GM19025 (cell line): ENCODE measurements at regions not wholly inside any gene's neighbourhood (a gene's known extent, or its start where the extent isn't known, plus 50 kb on each side); places are given as distances from the start of the nearest gene placed in this dataset.
"Not testable (repeated sequence)": the region's sequence is repeated elsewhere in the genome, so short reads cannot be mapped to it uniquely, and the experiment has no call there.

Experiments used
- ATAC-seq: cut with Tn5 transposase; IDR thresholded peaks from one replicate; pipeline ENCODE4 v1.9.1; 2021; ENCODE audit warnings: mild to moderate bottlenecking, low read depth, moderate library complexity; ENCODE audit not compliant: unreplicated experiment

- no peak for ATAC-seq
Observed at GRCh38 chr2:83364264-83364663, 1094.8 kb downstream of the SUCLG1 start.

- not testable (repeated sequence) for ATAC-seq
Observed at GRCh38 chr2:83363138-83363537, 1095.9 kb downstream of the SUCLG1 start.

GRCh38 chr2:83359336-83359735 lies 1099.7 kb downstream of the SUCLG1 start:
- ATAC-seq = no peak

DNA sequence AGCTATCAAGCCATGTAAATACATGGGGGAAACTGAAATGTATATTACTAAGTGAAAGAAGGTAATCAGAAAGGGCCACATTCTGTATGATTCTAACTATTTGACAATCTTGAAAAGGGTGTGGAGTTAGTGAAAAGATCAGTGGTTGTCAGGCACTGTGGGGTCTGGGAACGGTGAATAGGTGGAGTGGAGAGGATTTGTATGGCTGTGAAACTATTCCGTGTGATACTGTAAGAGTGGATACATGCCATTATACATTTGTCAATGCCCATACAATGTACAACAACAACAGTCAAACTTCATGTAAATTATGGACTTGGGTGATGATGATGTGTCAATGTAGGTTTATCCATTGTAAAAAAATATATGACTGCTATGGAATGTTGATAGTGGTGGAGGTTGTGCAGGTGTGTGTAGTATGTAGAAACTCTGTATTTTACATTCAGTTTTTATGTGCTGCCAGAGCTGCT lies 1116.2 kb downstream of the SUCLG1 start:
- ATAC-seq = no peak

DNA sequence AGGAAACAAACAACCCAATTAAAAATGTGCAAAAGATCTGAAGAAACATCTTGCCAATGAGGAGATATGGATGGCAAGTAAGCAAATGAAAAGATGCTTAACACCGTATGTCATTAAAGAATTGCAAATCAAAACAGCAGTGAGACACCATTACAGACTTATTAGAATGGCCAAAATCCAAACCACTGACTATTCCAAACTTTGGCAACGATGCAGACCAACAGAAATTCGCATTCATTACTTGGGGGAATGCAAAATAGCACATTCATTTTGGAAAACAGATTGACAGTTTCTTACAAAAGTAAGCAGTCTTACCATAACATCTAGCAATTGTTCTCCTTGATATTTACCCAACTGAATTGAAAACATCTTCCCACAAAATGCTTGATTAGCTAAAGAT lies 1118.7 kb downstream of the SUCLG1 start:
- ATAC-seq = no peak

- ATAC-seq = not testable (repeated sequence)
Observed at GRCh38 chr2:83339942-83340341, 1119.1 kb downstream of the SUCLG1 start.

GRCh38 chr2:83331810-83332209 lies 1127.3 kb downstream of the SUCLG1 start:
- no peak for ATAC-seq

DNA sequence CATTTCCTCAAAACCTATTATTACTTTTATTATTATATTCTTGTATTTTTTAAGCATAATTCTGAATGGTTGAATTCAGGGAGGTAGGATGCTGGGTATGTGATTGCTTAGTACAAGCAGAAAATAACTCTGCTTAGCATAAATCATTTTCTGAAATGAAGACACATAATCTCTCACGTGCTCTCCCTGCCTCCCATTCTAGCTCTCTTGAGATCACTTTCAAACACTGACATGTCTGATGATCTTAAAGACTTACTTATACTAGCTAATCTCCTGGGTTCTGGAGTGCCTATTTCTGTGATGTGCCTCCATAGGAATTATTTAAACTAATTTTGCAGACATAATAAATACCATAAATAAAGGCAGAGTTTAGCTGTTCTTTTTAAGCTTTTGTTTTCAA lies 1136.0 kb downstream of the SUCLG1 start:
- ATAC-seq = no peak

DNA sequence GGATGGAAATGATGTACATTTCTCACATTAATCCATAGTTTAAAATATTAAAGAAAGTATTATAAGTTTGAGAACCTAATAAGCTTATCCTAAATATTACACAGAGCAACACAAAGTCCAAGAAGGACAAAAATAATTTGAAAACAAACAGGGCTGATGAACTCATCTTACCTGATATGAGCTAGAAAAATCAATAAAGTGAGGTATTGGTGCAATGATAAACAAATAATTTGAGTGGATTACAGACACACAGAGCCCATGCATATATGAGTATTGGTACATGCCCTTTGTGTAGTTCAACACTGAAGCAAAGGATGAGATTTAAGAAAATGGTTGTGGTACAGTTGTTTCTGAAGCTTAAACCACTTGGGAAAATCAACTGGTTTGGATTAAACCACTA lies 1139.0 kb downstream of the SUCLG1 start:
- ATAC-seq = no peak

GRCh38 chr2:83305758-83306378 lies 1153.2 kb downstream of the SUCLG1 start:
- no peak for ATAC-seq

GRCh38 chr2:83291083-83291482 lies 1168.0 kb downstream of the SUCLG1 start:
- no peak for ATAC-seq

- ATAC-seq = no peak
Observed at GRCh38 chr2:83282841-83283240, 1176.2 kb downstream of the SUCLG1 start.

DNA sequence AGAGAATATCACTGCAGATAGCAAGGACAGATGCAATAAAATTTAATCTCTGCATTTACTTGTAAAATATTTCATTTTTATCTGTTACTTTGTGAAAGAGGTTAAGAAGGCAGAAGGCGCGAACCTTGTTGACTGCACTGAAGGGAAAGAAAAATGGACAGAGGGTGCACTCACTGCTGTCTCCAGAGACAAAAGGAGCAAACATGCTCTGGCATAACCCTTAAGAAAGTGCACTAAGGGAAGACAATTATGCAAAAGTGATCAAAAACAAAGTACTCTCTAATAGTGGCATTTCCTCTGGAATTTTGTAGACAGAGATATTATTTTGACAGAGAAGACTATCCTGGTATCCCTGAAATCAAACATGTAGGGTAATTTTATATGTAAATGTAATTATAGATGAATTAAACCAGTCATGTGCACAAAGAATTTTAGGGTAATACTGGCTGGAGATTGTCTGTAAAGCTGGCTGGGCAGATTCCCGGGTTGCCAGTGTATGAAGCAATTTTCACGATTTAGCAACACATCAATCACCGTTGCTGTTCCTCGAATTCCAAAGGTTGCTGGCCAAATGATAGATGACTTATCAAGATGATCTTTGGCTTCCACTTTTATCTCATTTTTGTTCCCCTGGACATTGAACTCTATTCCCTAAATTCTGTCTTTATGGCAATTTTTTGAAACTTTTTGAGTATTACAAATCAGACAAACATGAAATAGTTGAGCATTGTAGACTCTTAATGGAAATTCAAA lies 1176.9 kb downstream of the SUCLG1 start:
- ATAC-seq = no peak

- ATAC-seq = no peak
Observed at GRCh38 chr2:83280391-83280790, 1178.7 kb downstream of the SUCLG1 start.

DNA sequence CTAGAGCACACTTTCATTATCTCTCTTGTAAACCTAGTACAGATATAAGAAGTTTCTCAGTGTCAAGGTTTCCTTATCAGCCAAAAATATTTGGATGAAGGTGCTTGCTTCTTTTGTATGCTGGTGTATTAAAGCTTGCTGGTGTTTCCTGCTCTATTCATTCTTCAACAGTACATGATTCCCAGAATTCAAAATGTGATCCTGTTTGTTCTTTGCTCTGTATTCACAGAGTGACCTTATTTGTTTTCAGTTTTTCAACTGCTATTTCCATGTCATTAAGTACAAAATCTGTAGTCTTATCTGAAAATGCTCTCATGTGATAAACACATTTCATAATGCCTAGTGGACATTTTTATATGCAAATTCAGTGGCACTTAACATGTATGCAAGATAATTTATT lies 1185.8 kb downstream of the SUCLG1 start:
- ATAC-seq = no peak

GRCh38 chr2:83261591-83262136 lies 1197.4 kb downstream of the SUCLG1 start:
- no peak for ATAC-seq

- ATAC-seq = no peak
Observed at GRCh38 chr2:83253848-83254247, 1205.2 kb downstream of the SUCLG1 start.

- ATAC-seq = no peak
Observed at GRCh38 chr2:83251321-83251872, 1207.7 kb downstream of the SUCLG1 start.

DNA sequence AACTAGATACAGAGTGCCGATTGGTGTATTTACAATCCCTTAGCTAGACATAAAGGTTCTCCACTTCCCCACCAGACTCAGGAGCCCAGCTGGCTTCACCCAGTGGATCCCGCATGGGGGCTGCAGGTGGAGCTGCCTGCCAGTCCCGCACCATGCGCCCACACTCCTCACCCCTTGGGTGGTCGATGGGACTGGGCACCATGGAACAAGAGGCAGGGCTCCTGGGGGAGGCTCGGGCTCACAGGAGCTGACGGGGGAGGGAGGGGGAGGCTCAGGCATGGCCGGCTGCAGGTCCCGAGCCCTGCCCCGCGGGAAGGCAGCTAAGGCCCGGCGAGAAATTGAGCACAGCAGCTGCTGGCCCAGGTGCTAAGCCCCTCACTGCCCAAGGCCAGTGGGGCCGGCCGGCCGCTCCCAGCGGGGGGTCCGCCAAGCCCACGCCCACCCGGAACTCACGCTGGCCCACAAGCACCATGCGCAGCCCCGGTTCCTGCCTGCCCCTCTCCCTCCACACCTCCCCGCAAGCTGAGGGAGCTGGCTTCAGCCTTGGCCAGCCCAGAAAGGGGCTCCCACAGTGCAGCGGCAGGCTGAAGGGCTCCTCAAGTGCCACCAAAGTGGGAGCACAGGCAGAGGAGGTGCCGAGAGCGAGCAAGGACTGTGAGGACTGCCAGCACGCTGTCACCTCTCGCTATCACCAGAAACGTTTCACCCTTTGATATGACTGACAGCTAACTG lies 1213.1 kb downstream of the SUCLG1 start:
- ATAC-seq = not testable (repeated sequence)

GRCh38 chr2:83240611-83241010 lies 1218.5 kb downstream of the SUCLG1 start:
- no peak for ATAC-seq

- ATAC-seq = no peak
Observed at GRCh38 chr2:83238111-83238510, 1221.0 kb downstream of the SUCLG1 start.
